Astrocyte of the cerebellum (primary cell): ENCODE measurements at regions not wholly inside any gene's neighbourhood (a gene's known extent, or its start where the extent isn't known, plus 50 kb on each side); places are given as distances from the start of the nearest gene placed in this dataset.

ENCODE experiments used
- DNase-seq: peaks from one replicate; pipeline ENCODE4 v3.0.0-alpha.2; 2011; ENCODE audit warnings: low read depth
- H3K4me3 ChIP-seq: 2 replicates; pipeline ENCODE4 v1.5.1; 2011; ENCODE audit warnings: mild to moderate bottlenecking, low read depth, low read length, moderate library complexity
- in situ Hi-C: cut with HindIII; loops from 2 replicates; pipeline ENCODE4 v1.10.0; 2017; ENCODE audit warnings: low sequenced_read_pairs
- TF ChIP-seq, protein P1 (sequence below): IDR thresholded peaks from 2 replicates; pipeline ENCODE4 v1.5.1; 2012; ENCODE audit warnings: low read length, low read depth, moderate library complexity, mild to moderate bottlenecking; ENCODE audit errors: missing control alignments

DNA sequence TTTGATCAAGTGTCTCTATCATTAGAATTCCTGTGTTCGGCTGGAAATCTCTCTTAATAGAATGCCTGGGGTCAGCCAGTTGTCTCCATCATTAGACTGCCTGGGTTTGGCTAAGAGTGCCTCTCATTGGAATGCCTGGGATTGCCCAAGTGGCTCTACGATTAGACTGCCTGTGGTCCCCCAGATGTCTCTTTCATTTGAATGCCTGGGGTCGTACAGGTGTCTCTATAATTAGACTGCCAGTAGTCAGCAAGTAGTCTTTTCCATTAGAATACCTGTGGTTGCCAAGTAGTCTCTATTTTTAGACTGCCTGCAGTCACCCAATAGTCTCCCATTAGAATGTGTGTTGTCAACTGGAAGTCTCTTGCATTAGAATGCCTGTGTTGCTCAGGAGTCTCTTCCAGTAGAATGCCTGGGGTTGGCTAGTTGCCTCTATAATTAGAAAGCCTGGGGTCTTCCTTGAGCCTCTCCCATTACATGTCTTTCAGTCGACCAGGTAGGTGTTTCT is 1523.2 kb downstream of the UQCRFS1 start:
- DNase-seq, result no peak
- in situ Hi-C loops, result loop anchor here (5.0 kb wide), 1 partner anchor 77 kb away; no protein-coding TSS in a partner anchor
- H3K4me3 ChIP-seq, result no peak overlapping the region
- TF ChIP-seq, protein P1, sequence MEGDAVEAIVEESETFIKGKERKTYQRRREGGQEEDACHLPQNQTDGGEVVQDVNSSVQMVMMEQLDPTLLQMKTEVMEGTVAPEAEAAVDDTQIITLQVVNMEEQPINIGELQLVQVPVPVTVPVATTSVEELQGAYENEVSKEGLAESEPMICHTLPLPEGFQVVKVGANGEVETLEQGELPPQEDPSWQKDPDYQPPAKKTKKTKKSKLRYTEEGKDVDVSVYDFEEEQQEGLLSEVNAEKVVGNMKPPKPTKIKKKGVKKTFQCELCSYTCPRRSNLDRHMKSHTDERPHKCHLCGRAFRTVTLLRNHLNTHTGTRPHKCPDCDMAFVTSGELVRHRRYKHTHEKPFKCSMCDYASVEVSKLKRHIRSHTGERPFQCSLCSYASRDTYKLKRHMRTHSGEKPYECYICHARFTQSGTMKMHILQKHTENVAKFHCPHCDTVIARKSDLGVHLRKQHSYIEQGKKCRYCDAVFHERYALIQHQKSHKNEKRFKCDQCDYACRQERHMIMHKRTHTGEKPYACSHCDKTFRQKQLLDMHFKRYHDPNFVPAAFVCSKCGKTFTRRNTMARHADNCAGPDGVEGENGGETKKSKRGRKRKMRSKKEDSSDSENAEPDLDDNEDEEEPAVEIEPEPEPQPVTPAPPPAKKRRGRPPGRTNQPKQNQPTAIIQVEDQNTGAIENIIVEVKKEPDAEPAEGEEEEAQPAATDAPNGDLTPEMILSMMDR, result no peak

DNA sequence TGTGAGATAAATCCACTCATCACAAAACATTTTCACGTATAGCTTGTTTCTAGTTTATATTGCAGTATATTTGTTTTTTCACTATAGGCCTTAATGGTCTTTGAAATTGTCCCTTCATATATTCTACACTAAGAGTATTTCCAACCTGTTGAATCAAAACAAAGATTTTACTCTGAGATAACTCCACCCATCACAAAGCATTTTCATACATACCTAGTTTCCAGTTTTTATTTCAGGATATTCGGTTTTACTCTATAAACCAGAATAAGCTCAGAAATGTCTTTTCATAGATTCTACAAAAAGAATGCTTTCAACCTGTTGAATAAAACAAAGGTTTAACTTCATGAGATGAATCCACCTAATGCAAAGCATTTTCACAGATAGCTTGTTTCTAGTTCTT is 1528.7 kb downstream of the UQCRFS1 start:
- TF ChIP-seq, protein P1, result no peak
- DNase-seq, result no peak
- in situ Hi-C loops, result no loop called here
- H3K4me3 ChIP-seq, result no peak overlapping the region

DNA sequence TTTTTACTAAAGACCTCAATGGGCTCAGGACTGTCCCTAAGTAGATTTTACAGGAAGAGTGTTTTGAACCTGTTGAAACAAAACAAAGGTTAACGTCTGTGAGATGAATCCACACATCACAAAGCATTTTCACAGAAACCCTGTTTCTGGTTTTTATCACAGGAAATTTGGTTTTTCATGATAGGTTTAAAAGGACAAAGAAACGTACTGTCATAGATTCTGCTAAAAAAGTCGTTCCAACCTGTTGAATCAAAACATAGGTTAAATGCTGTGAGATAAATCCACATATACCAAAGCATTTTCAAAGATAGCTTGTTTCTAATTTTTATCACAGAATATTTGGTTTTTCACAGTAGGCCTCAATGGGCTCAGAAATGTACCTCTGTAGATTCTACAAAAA is 1531.0 kb downstream of the UQCRFS1 start:
- no peak overlapping the region for H3K4me3 ChIP-seq
- TF ChIP-seq, protein P1, result no peak
- in situ Hi-C loops, result no loop called here
- no peak for DNase-seq

DNA sequence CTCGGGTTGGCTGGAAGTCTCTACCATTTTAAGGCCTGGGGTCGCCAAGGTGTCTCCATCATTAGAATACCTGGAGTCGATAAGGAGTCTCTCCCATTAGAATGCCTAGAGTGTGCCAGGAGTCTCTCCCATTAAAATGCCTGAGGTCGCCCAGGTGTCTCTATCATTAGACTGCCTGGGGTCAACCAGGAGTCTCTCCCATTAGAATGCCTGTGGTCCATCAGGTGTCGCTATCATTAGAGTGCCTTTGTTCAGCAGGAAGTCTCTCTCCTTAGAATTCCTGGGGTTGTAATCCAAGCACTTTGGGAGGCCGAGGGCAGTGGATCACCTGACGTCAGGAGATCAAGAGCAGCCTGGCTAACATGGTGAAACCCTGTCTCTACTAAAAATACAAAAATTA is 1533.0 kb downstream of the UQCRFS1 start:
- H3K4me3 ChIP-seq, result no peak overlapping the region
- DNase-seq, result no peak
- in situ Hi-C loops, result no loop called here
- TF ChIP-seq, protein P1, result no peak

DNA sequence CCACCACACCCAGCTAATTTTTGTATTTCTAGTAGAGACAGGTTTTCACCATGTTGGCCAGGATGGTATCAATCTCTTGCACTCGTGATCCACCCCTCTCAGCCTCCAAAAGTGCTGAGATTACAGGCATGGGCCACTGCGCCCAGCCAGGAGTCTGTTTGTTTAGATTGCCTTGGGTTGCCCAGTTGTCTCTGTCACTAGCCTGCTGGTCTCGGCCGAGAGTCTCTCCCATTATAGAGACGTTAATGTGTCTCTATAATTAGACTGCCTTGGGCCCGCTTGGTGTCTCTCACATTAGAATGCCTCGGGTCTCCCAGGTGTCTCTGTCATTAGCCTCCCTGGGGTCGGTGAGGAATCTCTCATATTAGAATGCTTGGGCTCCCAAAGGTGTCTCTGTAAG is 1533.6 kb downstream of the UQCRFS1 start:
- no peak overlapping the region for H3K4me3 ChIP-seq
- TF ChIP-seq, protein P1, result no peak
- in situ Hi-C loops, result no loop called here
- DNase-seq, result no peak

DNA sequence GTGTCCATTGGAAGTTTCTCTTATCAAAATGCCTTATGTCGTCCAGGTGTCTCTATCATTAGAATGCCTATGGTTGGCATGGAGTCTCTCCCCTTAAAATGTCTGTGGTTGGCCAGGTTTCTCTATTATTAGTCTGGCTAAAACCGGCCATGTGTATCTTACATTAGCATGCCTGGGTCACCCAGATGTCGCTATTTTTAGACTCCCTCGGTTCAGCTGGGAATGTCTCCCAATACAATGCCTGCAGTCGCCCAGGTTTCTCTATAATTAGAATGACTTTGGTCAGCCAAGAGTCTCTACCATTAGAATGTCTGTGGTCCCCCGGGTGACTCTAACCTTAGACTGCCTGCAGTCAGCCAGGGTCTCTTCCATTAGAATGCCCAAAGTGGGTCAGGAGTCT is 1536.1 kb downstream of the UQCRFS1 start:
- no peak overlapping the region for H3K4me3 ChIP-seq
- in situ Hi-C loops, result no loop called here
- DNase-seq, result no peak
- TF ChIP-seq, protein P1, result no peak

DNA sequence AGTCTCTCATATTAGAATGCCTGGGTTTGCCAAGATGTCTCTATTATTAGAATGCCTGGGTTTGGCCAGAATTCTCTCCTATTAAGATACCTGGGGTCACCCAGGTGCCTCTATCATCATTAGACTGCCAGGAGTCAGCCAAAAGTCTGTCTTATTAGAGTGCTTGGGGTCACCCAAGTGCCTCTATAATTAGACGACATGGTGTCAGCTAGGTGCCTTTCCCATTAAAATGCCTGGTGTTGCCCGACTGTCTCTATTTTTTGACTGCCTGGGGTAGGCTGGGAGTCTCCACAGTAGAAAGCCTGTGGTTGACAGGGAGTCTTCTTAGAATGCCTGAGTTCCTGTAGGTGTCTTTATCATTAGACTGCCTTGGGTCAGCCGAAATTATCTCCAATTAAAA is 1536.6 kb downstream of the UQCRFS1 start:
- no peak for DNase-seq
- TF ChIP-seq, protein P1, result no peak
- in situ Hi-C loops, result no loop called here
- H3K4me3 ChIP-seq, result no peak overlapping the region
